Ishikawa (cell line): ENCODE measurements at regions not wholly inside any gene's neighbourhood (a gene's known extent, or its start where the extent isn't known, plus 50 kb on each side); places are given as distances from the start of the nearest gene placed in this dataset.

Experiments
- CEBPB ChIP-seq: IDR thresholded peaks from 2 replicates; pipeline ENCODE4 v1.6.1; 2012
- CREB1 ChIP-seq: IDR thresholded peaks from 2 replicates; pipeline ENCODE4 v1.6.1; 2012; ENCODE audit warnings: low read depth
- EGR1 ChIP-seq: IDR thresholded peaks from 2 replicates; pipeline ENCODE4 v1.6.1; 2012
- EP300 ChIP-seq: IDR thresholded peaks from 2 replicates; pipeline ENCODE4 v1.6.1; 2012; ENCODE audit warnings: borderline replicate concordance
- FOXM1 ChIP-seq: IDR thresholded peaks from 2 replicates; pipeline ENCODE4 v1.6.1; 2012; ENCODE audit warnings: low read depth, borderline replicate concordance
- NFIC ChIP-seq: IDR thresholded peaks from 2 replicates; pipeline ENCODE4 v1.6.1; 2012
- RAD21 ChIP-seq: IDR thresholded peaks from 2 replicates; pipeline ENCODE4 v1.6.1; 2012; ENCODE audit warnings: low read depth
- TAF1 ChIP-seq: IDR thresholded peaks from 2 replicates; pipeline ENCODE4 v1.6.1; 2012; ENCODE audit warnings: low read depth, mild to moderate bottlenecking
- TCF12 ChIP-seq: IDR thresholded peaks from 2 replicates; pipeline ENCODE4 v1.6.1; 2012; ENCODE audit warnings: low read depth
- TEAD4 ChIP-seq: IDR thresholded peaks from 2 replicates; pipeline ENCODE4 v1.6.1; 2012
- YY1 ChIP-seq: IDR thresholded peaks from 2 replicates; pipeline ENCODE4 v1.6.1; 2012; ENCODE audit warnings: low read depth
- ZBTB7A ChIP-seq: IDR thresholded peaks from 2 replicates; pipeline ENCODE4 v1.6.1; 2012; ENCODE audit warnings: low read depth
- TF ChIP-seq, protein P1 (sequence below): IDR thresholded peaks from 2 replicates; pipeline ENCODE4 v1.6.1; 2012; ENCODE audit warnings: low read depth, mild to moderate bottlenecking
- TF ChIP-seq, protein P2 (sequence below): IDR thresholded peaks from 2 replicates; pipeline ENCODE4 v1.6.1; 2012
- TF ChIP-seq, protein P3 (sequence below): IDR thresholded peaks from 2 replicates; pipeline ENCODE4 v1.6.1; 2012

DNA sequence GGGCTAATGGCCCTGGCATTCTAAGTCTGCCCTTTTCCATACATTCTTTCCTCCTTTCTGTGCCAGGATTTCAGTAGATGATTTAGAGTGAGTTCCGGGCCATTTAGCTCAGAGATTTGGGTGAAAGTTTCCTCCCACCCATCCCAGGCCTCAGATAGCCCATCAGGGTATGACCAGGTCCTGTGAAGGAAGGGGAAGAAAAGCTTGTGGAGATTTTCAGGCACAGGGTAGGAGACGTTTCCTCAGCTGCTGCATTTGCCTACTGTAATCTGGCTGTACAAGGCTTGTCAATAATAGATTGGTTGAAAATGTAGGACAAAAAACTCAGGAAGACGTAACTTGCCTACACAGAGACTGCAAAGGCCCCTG lies 63.2 kb upstream of the BCL6 start:
- no peak for TF ChIP-seq RAD21

DNA sequence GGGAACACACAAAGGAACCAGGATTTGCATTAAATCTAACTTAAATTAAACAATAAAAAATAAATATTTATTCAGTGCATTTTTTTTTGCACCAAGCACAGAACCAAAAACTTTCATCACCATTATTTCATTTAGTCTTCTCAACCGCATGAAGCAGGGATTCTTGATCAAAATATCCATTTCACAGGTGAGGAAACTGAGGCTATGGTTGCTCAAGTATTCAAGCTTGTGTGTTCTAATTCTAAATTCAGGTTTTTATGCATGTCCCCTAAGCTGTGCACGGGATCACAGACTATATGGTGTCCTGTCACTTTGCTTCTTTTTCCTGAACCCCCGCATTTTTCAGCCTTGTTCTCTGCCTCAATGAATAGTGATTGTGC lies 64.3 kb upstream of the BCL6 start:
- TF ChIP-seq, protein P1, sequence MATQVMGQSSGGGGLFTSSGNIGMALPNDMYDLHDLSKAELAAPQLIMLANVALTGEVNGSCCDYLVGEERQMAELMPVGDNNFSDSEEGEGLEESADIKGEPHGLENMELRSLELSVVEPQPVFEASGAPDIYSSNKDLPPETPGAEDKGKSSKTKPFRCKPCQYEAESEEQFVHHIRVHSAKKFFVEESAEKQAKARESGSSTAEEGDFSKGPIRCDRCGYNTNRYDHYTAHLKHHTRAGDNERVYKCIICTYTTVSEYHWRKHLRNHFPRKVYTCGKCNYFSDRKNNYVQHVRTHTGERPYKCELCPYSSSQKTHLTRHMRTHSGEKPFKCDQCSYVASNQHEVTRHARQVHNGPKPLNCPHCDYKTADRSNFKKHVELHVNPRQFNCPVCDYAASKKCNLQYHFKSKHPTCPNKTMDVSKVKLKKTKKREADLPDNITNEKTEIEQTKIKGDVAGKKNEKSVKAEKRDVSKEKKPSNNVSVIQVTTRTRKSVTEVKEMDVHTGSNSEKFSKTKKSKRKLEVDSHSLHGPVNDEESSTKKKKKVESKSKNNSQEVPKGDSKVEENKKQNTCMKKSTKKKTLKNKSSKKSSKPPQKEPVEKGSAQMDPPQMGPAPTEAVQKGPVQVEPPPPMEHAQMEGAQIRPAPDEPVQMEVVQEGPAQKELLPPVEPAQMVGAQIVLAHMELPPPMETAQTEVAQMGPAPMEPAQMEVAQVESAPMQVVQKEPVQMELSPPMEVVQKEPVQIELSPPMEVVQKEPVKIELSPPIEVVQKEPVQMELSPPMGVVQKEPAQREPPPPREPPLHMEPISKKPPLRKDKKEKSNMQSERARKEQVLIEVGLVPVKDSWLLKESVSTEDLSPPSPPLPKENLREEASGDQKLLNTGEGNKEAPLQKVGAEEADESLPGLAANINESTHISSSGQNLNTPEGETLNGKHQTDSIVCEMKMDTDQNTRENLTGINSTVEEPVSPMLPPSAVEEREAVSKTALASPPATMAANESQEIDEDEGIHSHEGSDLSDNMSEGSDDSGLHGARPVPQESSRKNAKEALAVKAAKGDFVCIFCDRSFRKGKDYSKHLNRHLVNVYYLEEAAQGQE: no peak

DNA sequence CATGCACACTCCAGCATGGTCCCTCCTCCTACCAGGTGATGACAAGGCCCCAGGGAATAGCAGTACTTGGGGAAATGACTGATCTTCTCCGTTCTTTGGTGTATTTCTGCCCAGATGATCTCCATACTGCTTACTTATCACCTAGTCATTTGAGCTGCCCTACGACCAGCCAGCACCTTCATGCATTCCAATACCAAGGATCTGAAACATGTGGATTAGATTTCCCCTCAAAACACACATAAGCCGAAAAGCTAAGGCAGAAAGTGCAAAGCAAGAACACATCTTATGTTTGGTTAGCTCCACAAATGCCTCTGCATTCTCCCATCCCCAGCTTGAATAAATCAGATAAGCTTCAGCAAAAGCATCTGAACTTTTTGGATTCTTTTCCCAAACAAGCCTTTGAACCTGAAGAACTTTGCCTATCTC lies 64.8 kb upstream of the BCL6 start:
- TF ChIP-seq, protein P2, sequence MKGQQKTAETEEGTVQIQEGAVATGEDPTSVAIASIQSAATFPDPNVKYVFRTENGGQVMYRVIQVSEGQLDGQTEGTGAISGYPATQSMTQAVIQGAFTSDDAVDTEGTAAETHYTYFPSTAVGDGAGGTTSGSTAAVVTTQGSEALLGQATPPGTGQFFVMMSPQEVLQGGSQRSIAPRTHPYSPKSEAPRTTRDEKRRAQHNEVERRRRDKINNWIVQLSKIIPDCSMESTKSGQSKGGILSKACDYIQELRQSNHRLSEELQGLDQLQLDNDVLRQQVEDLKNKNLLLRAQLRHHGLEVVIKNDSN: no peak
- TF ChIP-seq RAD21 (no peak), YY1 (no peak), TEAD4 (no peak), CEBPB (no peak), FOXM1 (no peak), EP300 (no peak), TAF1 (no peak), NFIC (no peak)
- TF ChIP-seq, protein P1: no peak

DNA sequence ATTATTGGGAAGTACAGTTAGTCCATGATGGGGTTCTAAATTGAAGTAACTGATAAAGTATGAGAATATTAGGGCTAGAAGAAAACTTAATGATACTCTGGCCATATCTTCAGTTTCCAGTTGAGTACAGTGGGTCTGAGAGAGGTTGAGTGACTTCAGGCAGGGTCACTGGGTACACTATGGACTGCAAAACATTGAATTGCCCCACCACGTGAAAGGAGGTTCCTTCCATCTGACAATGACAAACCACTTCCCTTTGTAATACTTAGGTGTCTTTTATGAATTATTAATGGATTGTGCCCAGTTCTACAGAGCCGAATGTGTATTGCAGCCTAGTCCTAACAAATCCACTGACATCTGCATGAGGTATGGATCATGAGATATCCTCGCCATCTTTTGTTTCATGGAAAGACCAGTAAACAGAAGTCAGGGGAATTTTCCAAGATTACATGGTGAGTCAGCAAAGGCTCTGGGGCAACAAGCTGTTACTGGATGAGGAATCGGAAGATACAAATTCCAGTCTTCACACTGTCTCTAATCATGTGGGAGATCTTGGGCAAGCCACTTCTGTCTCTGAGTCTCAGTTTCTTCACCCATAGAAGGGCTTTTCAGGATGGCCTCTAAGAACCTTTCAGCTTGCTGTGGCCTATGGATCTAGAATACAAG lies 66.5 kb upstream of the BCL6 start:
- no peak for TF ChIP-seq TCF12

DNA sequence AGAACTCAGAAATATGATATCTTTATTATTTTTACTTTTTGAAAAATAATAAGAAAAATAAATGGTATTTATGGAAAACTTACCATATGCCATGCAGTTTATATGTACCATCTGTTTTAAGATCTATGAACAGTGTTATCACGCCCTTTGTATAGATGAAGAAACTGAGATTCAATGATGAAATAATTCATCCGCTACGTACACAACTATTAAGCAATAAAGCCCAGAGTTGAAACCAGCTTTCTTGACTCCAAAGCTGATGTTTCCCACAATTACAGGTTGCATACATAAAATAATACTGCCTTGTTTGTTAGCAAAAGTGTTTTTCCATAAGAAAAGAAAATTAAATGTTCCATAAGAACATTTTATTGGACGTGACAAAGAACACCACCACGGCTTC lies 67.2 kb upstream of the BCL6 start:
- no peak for TF ChIP-seq EGR1
- TF ChIP-seq, protein P2: no peak
- TF ChIP-seq TAF1: no peak
- no peak for TF ChIP-seq TEAD4
- TF ChIP-seq, protein P3, sequence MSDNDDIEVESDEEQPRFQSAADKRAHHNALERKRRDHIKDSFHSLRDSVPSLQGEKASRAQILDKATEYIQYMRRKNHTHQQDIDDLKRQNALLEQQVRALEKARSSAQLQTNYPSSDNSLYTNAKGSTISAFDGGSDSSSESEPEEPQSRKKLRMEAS: no peak
- no peak for TF ChIP-seq FOXM1
- no peak for TF ChIP-seq EP300
- no peak for TF ChIP-seq NFIC
- TF ChIP-seq, protein P1: no peak
- no peak for TF ChIP-seq RAD21
- TF ChIP-seq YY1: no peak
- TF ChIP-seq CEBPB: no peak
- TF ChIP-seq ZBTB7A: no peak
- no peak for TF ChIP-seq TCF12
- no peak for TF ChIP-seq CREB1

DNA sequence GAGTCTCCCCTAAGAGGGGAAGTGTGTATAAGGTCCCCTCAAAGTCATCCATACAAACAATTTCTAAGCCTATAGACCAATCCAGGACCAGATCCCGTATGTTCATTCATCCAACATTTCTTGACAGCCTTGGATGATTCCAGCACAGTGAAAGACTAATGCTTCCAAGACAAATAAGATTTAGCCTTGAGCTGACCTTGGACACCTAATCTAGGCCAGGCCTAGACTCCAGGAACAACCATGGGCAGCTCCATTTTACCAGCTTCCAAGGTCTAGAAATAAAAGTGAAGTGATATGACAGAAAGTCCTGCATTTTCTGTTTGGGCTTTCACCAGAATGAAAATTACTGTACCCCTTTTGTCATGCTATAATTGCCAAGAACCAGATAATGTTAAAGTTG lies 67.9 kb upstream of the BCL6 start:
- TF ChIP-seq EGR1 (no peak), EP300 (no peak), CEBPB (no peak), RAD21 (no peak), YY1 (no peak), TAF1 (no peak), CREB1 (no peak), TEAD4 (no peak), TCF12 (no peak), NFIC (no peak), FOXM1 (no peak), ZBTB7A (no peak)
- TF ChIP-seq, protein P2: no peak
- TF ChIP-seq, protein P3: no peak
- TF ChIP-seq, protein P1: no peak
